ENCODE measurements at regions not wholly inside any gene's neighbourhood (a gene's known extent, or its start where the extent isn't known, plus 50 kb on each side); places are given as distances from the start of the nearest gene placed in this dataset.
"Not testable (repeated sequence)": the region's sequence is repeated elsewhere in the genome, so short reads cannot be mapped to it uniquely, and the experiment has no call there.

DNA sequence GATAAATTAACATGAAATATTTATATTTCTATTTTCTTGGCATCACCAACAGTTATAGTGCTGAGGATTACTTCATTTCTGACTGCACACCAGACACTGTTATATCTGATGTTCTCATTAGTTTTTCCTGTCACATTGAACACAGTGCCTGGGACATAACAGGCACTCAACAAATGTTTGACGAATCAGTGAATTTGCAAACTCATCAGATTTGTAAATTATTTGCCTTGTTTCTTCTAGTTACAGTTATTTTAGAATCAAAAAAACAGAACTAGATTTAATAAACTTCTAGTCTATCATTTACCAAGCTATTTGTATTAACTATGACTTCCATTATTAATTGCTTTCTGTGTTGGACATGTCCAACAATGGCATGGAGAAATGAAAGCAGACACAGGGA, 483.3 kb downstream of the KLHL13 start:
- no peak overlapping the region for H3K4me3 ChIP-seq (ENCODE audit: low read depth, low read length)
- TF ChIP-seq, protein P1, sequence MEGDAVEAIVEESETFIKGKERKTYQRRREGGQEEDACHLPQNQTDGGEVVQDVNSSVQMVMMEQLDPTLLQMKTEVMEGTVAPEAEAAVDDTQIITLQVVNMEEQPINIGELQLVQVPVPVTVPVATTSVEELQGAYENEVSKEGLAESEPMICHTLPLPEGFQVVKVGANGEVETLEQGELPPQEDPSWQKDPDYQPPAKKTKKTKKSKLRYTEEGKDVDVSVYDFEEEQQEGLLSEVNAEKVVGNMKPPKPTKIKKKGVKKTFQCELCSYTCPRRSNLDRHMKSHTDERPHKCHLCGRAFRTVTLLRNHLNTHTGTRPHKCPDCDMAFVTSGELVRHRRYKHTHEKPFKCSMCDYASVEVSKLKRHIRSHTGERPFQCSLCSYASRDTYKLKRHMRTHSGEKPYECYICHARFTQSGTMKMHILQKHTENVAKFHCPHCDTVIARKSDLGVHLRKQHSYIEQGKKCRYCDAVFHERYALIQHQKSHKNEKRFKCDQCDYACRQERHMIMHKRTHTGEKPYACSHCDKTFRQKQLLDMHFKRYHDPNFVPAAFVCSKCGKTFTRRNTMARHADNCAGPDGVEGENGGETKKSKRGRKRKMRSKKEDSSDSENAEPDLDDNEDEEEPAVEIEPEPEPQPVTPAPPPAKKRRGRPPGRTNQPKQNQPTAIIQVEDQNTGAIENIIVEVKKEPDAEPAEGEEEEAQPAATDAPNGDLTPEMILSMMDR (IDR thresholded peaks at IDR 0.05; ENCODE audit: control insufficient read depth, extremely low read depth, insufficient read depth): no peak
- no peak for DNase-seq (ENCODE audit: low read depth)

DNA sequence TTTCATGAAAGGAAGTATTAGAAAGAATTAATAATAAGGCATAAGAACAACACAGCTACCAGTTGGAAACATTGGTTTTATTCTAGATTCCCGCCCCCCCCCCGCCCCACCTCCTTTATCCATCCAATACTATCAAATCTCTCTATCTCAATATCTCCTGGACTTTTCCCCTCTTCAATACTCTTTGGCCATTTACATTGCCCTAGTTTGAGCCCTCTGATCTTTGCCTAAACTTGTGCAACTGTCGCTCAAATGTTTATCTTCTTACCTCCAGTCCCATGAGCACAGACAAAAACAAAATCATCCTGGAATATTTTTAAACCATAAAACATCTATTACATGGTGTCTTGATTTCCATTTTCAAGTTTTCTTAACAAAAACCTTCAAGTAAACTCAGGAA, 488.2 kb downstream of the KLHL13 start:
- TF ChIP-seq, protein P1 (IDR thresholded peaks at IDR 0.05; ENCODE audit: control insufficient read depth, extremely low read depth, insufficient read depth): no peak
- H3K4me3 ChIP-seq (ENCODE audit: low read depth, low read length): no peak overlapping the region
- DNase-seq (ENCODE audit: low read depth): no peak

DNA sequence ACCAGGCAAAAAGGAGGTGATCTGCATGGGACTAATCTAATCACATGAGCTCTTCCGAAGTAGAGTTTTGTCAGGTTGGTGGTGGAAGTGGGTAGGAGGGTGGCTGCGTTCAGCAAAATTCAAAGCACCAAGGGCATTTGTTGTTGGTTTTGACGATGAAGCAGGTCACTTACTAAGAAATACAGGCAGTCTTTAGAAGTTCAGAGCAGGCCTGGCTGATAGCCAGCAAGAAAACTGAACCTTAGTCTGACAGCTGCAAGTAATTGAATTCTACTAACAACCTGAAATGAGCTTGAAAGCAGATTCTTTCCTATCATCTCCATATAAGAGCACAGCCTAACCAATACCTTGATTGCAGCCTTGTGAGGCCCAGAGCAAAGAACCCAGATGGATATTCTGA, 505.8 kb downstream of the KLHL13 start:
- TF ChIP-seq, protein P1 (IDR thresholded peaks at IDR 0.05; ENCODE audit: control insufficient read depth, extremely low read depth, insufficient read depth): no peak
- DNase-seq (ENCODE audit: low read depth): no peak
- H3K4me3 ChIP-seq (ENCODE audit: low read depth, low read length): no peak overlapping the region

DNA sequence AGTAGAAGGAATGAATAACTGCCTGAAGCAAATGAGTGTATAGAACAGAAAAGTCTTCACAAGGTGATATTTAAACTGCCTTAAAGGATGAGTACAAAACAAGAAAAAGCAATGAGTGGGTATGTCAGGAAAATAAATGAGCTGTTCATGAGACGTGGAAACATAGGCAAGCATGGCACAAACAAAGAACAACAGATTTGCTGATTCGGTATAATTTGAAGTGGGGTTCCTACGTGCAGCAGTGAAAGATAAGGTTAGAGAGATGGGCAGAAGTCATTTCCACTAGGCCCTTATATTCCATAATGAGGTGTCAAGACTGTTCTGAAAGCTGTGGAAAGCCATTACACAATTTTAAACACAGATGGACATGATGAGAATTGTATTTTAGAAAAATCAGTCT, 506.6 kb downstream of the KLHL13 start:
- DNase-seq (ENCODE audit: low read depth): no peak
- TF ChIP-seq, protein P1 (IDR thresholded peaks at IDR 0.05; ENCODE audit: control insufficient read depth, extremely low read depth, insufficient read depth): no peak

DNA sequence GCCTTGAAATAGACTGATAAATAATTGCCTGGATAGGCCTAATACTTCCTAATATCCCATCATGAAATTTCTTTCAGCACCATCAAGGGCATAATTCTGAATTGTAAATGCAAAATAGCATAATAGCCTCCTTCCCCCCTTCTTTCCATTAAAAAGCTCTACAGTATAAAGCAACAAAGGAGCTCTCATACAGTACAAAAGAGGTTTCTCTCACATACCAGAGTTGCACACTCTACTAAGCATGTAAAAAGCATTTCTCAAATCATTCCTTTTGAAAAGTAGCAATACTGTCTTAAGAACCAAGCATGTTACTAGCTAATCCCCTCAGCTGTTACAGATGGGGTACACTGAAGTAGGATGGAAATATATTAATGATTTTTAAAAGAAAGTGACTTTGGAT, 509.0 kb downstream of the KLHL13 start:
- H3K4me3 ChIP-seq (ENCODE audit: low read depth, low read length): no peak overlapping the region
- TF ChIP-seq, protein P1 (IDR thresholded peaks at IDR 0.05; ENCODE audit: control insufficient read depth, extremely low read depth, insufficient read depth): no peak
- DNase-seq (ENCODE audit: low read depth): no peak

More for the DNA sequence above, 506.6 kb downstream of the KLHL13 start:
- no peak overlapping the region for H3K4me3 ChIP-seq (ENCODE audit: low read depth, low read length)

DNA sequence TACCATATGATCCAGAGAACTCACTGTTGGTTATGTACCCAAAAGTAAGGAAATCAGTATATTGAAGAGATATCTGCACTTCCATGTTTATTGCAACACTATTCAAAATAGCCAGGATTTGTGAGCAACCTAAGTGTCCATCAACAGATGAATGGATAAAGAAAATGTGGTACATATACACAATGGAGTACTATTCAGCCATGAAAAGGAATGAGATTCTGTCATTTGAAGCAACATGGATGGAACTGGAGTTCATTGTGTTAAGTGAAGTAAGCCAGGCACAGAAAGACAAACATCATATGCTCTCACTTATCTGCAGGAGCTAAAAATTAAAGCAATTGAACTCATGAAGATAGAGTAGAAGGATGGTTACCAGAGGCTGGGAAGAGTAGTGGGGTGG, 510.5 kb downstream of the KLHL13 start:
- not testable (repeated sequence) for DNase-seq (ENCODE audit: low read depth); H3K4me3 ChIP-seq (ENCODE audit: low read depth, low read length)

DNA sequence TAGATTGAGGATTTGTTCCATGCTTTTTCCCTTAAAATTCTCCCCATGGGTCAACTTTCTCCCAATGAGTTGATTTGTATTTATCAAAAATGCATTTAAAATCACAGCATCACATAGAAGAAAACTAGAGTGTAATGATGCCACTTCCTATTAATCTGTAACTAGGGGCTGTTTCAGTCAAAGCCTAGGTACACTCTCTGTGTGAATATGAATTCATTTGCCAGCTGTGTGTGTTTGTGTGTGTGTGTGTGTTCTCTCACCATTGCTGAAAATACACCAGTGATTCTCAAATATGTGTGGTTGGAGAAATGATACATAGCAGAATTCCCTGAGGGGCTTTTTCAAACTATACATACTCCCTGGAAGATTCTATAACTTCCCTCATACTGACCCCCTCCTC, 546.5 kb downstream of the KLHL13 start:
- no peak overlapping the region for H3K4me3 ChIP-seq (ENCODE audit: low read depth, low read length)
- DNase-seq (ENCODE audit: low read depth): no peak
- TF ChIP-seq, protein P1 (IDR thresholded peaks at IDR 0.05; ENCODE audit: control insufficient read depth, extremely low read depth, insufficient read depth): no peak

All from LNCaP clone FGC (cell line).